Ascending aorta (tissue), 2 donors: ENCODE measurements at regions not wholly inside any gene's neighbourhood (a gene's known extent, or its start where the extent isn't known, plus 50 kb on each side); places are given as distances from the start of the nearest gene placed in this dataset.
"Not testable (repeated sequence)": the region's sequence is repeated elsewhere in the genome, so short reads cannot be mapped to it uniquely, and the experiment has no call there.

Experiments
- DNase-seq, 2 donors: peaks; one replicate each; pipeline ENCODE4 v3.0.0-alpha.2; 2019; ENCODE audit warnings: low spot score in 2 of 2
- H3K27ac ChIP-seq, 2 donors: fragments of 200-600 bp; sonication (generic); one replicate each; pipeline ENCODE4 v1.5.1; 2016 to 2017; ENCODE audit warnings: mild to moderate bottlenecking in 1 of 2
- H3K27me3 ChIP-seq: fragments of 200-600 bp; sonication (generic); one replicate; pipeline ENCODE4 v1.5.1; 2017
- H3K36me3 ChIP-seq, 2 donors: fragments of 200-600 bp; sonication (generic); one replicate each; pipeline ENCODE4 v1.5.1; 2016
- H3K4me1 ChIP-seq, 2 donors: fragments of 200-600 bp; sonication (generic); one replicate each; pipeline ENCODE4 v1.5.1; 2016 to 2017; ENCODE audit warnings: mild to moderate bottlenecking in 1 of 2
- H3K4me3 ChIP-seq, 2 donors: fragments of 200-600 bp; sonication (generic); one replicate each; pipeline ENCODE4 v1.5.1; 2016 to 2017; ENCODE audit warnings: mild to moderate bottlenecking in 1 of 2
- H3K9me3 ChIP-seq, 2 donors: fragments of 200-600 bp; sonication (generic); one replicate each; pipeline ENCODE4 v1.5.1; 2016
- intact Hi-C: fragments of 100-400 bp; cut with DNase I; formaldehyde crosslinking; loops from one replicate; pipeline ENCODE4 v1.15.1; 2023
- TF ChIP-seq, protein P1 (sequence below), 3 experiments: fragments of 200-600 bp in 2 of 3; fragments of 450-650 bp in 1 of 3; sonication (generic) in 2 of 3; IDR thresholded peaks; one replicate each; pipeline ENCODE4 v1.5.1; 2016 to 2019; ENCODE audit warnings: antibody characterized with exemption in 3 of 3, mild to moderate bottlenecking in 1 of 3, moderate library complexity in 1 of 3

DNA sequence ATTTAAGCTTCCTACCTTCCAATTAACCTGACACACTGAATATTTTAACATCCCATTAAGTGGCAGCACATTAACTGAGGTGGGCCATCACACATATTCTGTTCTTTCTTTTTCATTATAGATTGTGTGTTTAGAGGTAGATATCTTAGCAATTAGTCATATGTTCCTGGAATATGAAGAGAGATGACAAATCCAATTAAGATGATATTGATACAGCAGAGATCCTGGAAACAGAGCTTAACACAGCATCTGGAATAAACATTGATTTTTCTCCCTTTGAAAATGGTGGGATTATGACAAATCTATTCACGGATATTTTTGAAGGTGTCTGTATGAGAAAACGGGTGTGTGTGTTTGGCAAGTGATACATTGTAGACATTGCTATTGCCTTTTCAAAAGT lies 448.0 kb downstream of the CDH10 start:
- Histone ChIP-seq H3K36me3 (no peaks in the 10 kb centered on the region), H3K27ac (no peak overlapping the region), H3K4me1 (no peaks in the 10 kb centered on the region), H3K9me3 (no peaks in the 10 kb centered on the region), H3K4me3 (no peak overlapping the region), H3K27me3 (no peaks in the 10 kb centered on the region)
- no peak for DNase-seq
- intact Hi-C loops, result no loop called here
- TF ChIP-seq, protein P1, sequence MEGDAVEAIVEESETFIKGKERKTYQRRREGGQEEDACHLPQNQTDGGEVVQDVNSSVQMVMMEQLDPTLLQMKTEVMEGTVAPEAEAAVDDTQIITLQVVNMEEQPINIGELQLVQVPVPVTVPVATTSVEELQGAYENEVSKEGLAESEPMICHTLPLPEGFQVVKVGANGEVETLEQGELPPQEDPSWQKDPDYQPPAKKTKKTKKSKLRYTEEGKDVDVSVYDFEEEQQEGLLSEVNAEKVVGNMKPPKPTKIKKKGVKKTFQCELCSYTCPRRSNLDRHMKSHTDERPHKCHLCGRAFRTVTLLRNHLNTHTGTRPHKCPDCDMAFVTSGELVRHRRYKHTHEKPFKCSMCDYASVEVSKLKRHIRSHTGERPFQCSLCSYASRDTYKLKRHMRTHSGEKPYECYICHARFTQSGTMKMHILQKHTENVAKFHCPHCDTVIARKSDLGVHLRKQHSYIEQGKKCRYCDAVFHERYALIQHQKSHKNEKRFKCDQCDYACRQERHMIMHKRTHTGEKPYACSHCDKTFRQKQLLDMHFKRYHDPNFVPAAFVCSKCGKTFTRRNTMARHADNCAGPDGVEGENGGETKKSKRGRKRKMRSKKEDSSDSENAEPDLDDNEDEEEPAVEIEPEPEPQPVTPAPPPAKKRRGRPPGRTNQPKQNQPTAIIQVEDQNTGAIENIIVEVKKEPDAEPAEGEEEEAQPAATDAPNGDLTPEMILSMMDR (IDR thresholded peaks at IDR 0.05), result no peak

DNA sequence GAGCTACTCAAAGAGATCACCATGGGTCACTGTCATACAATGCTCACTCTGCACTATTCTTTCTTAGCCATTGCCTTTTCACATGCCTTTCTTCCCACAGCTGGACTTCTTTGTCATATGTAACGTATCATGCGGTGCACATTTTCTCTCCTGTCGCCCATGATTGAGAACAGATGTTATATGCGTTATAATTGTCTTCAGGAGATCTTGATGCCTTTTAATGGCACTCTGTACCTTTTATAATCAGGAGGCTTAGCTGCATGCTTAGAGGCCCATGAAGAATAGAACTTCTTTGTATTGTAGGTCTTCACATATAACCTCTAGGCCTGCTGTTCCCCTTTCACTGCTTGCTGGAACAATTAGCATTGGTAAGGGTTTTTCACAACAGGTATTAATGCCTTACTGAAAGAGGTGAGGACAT lies 436.1 kb downstream of the CDH10 start:
- TF ChIP-seq, protein P1 (IDR thresholded peaks at IDR 0.05), result no peak
- H3K9me3 ChIP-seq, result no peaks in the 10 kb centered on the region
- no peak for DNase-seq
- H3K4me1 ChIP-seq, result no peaks in the 10 kb centered on the region
- H3K27me3 ChIP-seq, result no peaks in the 10 kb centered on the region
- no peak overlapping the region for H3K27ac ChIP-seq
- no peaks in the 10 kb centered on the region for H3K36me3 ChIP-seq
- intact Hi-C loops, result no loop called here
- no peak overlapping the region for H3K4me3 ChIP-seq

DNA sequence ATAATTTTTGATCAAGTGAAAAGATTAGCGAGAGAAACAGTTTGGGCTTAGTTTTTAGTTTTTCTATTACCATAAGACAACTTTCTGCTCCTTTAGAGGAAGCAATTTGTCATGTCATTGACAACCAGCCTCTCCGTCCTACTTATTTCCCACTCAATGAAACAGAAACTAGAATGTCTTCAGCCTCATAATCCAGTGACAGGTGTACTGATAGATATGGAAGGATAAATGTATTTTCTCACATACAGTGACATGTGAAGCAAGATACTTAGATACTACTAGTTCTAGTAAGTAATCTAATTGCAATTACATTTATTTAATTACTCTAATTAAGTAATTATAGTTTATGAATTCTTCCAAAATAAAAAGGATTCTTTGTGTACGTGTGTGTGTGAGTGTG lies 429.7 kb downstream of the CDH10 start:
- Histone ChIP-seq H3K4me1 (no peaks in the 10 kb centered on the region), H3K36me3 (no peaks in the 10 kb centered on the region), H3K4me3 (no peak overlapping the region), H3K27me3 (no peaks in the 10 kb centered on the region), H3K9me3 (no peaks in the 10 kb centered on the region), H3K27ac (no peak overlapping the region)
- intact Hi-C loops, result no loop called here
- TF ChIP-seq, protein P1 (IDR thresholded peaks at IDR 0.05), result no peak
- no peak for DNase-seq

DNA sequence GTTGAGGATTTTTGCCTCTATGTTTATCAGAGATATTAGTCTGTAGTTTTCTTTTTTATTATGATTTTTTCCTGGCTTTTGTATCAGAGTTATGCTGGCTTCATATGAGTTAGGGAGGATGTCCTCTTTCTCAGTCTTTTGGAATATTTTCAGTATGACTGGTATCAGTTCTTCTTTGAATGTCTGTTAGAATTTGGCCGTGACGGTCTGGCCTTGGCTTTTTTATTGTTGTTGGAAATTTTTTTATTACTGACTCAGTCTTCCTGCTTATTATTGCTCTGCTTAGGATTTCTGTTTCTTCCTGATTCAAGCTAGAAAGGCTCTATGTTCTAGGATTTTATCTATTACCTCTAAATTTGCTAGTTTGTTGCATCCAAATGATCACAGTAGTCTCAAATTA lies 421.9 kb downstream of the CDH10 start:
- H3K9me3 ChIP-seq, result peaks cover 0 to 4% of the 10 kb centered on the region in 2 donors
- TF ChIP-seq, protein P1 (IDR thresholded peaks at IDR 0.05), result no peak
- no peak for DNase-seq
- no peaks in the 10 kb centered on the region for H3K4me1 ChIP-seq
- intact Hi-C loops, result no loop called here
- H3K4me3 ChIP-seq, result no peak overlapping the region
- no peaks in the 10 kb centered on the region for H3K36me3 ChIP-seq
- H3K27ac ChIP-seq, result no peak overlapping the region
- no peaks in the 10 kb centered on the region for H3K27me3 ChIP-seq

DNA sequence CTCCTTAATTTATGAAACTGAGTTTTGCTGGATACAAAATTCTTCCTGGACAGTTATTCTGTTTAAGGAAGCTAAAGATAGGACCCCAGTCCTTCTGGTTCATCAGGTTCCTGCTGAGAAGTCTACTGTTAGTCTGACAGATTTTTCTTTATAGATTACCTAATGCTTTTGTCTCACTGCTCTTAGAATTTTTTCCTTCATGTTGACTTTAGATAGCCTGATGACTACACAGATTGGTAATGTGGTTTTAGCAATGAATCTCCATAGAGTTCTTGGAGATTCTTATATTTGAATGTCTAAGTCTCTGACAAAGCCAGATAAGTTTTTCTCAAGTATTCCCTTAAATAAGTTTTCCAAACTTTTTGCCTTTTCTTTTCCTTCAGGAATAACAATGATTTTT lies 419.7 kb downstream of the CDH10 start:
- Histone ChIP-seq H3K4me1 (no peaks in the 10 kb centered on the region), H3K9me3 (peaks cover 0 to 4% of the 10 kb centered on the region in 2 donors), H3K4me3 (no peak overlapping the region), H3K27ac (no peak overlapping the region), H3K27me3 (no peaks in the 10 kb centered on the region), H3K36me3 (no peaks in the 10 kb centered on the region)
- intact Hi-C loops, result no loop called here
- DNase-seq, result no peak
- TF ChIP-seq, protein P1 (IDR thresholded peaks at IDR 0.05), result no peak

DNA sequence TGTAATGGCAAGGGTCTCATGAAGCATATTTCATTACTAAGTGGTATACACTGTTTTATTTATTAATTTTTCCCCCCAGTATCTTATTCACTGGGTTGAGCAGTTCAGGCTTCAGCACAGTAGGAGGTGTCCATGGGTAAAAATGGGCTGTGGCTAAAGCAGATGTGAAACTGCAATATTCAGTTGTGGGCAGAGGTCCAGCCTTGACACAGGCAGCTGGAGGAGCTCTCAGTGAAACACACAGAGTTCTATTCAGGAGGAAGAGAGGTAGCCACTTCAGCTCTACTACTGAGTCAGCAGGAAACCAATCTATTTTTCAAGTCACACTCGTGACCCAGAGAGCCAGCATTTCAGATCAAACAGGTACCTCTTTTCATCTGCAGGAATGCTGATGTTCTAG lies 418.3 kb downstream of the CDH10 start:
- Histone ChIP-seq H3K27ac (no peak overlapping the region), H3K36me3 (no peaks in the 10 kb centered on the region), H3K4me1 (no peaks in the 10 kb centered on the region), H3K27me3 (no peaks in the 10 kb centered on the region), H3K9me3 (no peaks in the 10 kb centered on the region), H3K4me3 (no peak overlapping the region)
- TF ChIP-seq, protein P1 (IDR thresholded peaks at IDR 0.05), result no peak
- intact Hi-C loops, result no loop called here
- no peak for DNase-seq

DNA sequence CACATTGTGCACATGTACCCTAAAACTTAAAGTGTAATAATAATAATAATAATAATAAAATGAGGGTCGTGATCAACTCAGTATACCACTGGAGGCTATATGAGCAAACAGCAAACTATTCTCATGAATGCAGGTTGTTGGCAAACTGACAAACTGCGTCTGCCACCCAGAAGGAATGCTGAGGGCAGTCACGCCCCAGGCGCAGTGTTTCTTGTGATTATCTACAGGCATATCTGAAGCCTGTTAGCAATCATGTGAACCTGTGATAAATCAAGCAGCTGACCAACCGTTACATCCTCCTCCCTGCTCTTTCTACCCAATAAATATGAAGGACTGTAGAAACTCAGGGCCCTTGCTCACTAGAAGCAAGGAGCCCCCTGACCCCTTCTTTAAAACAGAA lies 416.9 kb downstream of the CDH10 start:
- H3K4me1 ChIP-seq, H3K4me3 ChIP-seq, H3K27ac ChIP-seq, H3K36me3 ChIP-seq, H3K9me3 ChIP-seq, DNase-seq, H3K27me3 ChIP-seq, intact Hi-C loops: not testable (repeated sequence)
